ENCODE measurements at regions not wholly inside any gene's neighbourhood (a gene's known extent, or its start where the extent isn't known, plus 50 kb on each side); places are given as distances from the start of the nearest gene placed in this dataset. TPM values are rescaled to one million over a fixed set of nuclear protein-coding genes. Genes with fewer than 3 reads are reported as not detected.

DNA sequence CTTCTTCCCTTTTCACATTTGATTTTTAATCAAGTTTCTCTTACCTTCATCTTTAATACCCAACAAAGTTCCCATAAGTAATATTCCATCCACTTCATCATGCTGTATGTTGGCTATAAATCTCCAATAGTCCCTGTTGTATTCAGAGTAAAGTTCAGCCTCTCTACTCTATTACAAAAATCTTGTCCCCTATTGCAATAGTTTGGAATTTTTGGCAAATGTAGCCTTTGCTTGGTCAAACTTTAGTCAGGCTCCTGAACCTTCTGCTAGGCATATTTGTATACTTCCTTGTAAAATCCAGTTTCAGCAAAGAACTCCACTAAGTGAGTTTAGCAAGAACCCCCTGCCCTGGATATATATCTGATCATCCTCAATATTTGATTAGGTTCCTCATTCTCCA lies 54.0 kb upstream of the PACRGL start:
- Mint-ChIP-seq H3K4me1 (ENCODE audit: low read depth) (no peaks in the 10 kb centered on the region), H3K9me3 (no peaks in the 10 kb centered on the region), H3K27ac (no peak overlapping the region), H3K4me3 (no peak overlapping the region), H3K36me3 (ENCODE audit: low read depth) (no peaks in the 10 kb centered on the region), H3K27me3 (peaks cover 2% of the 10 kb centered on the region)
- TF ChIP-seq, protein P1, sequence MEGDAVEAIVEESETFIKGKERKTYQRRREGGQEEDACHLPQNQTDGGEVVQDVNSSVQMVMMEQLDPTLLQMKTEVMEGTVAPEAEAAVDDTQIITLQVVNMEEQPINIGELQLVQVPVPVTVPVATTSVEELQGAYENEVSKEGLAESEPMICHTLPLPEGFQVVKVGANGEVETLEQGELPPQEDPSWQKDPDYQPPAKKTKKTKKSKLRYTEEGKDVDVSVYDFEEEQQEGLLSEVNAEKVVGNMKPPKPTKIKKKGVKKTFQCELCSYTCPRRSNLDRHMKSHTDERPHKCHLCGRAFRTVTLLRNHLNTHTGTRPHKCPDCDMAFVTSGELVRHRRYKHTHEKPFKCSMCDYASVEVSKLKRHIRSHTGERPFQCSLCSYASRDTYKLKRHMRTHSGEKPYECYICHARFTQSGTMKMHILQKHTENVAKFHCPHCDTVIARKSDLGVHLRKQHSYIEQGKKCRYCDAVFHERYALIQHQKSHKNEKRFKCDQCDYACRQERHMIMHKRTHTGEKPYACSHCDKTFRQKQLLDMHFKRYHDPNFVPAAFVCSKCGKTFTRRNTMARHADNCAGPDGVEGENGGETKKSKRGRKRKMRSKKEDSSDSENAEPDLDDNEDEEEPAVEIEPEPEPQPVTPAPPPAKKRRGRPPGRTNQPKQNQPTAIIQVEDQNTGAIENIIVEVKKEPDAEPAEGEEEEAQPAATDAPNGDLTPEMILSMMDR (IDR thresholded peaks at IDR 0.05): no peak
- ChIA-PET CTCF (interaction anchor here (1.1 kb wide), 1 partner anchor 16 kb away, joined by 3 read pairs; no protein-coding TSS in a partner anchor), POLR2A (no interaction called here)
- DNase-seq: no peak
- intact Hi-C loops (cut with micrococcal nuclease): no loop called here
- ATAC-seq: no peak

Small RNA genes lying in the stretch of these regions (microRNA-seq; reads per million reads assigned to microRNA genes)
- not detected for gene MIR218-1 (ENCODE audit: borderline microRNAs expressed, borderline replicate concordance)
